GM12878 (cell line): ENCODE measurements at regions not wholly inside any gene's neighbourhood (a gene's known extent, or its start where the extent isn't known, plus 50 kb on each side); places are given as distances from the start of the nearest gene placed in this dataset.

Experiments used
- ATAC-seq: fragments of 200-7000 bp; cut with Tn5 transposase; 3 replicates; pipeline ENCODE4 v1.9.1; 2020; ENCODE audit warnings: mild to moderate bottlenecking, moderate library complexity
- BruUV-seq: library from RNA; stranded (reverse); fragments of 400-500 nt; replicated peaks from 2 replicates; lab custom pipeline; 2021; lab: Mats Ljungman, UMichigan
- CTCF ChIA-PET: fragments of 300-600 bp; sonication (Branson Sonifier 250); formaldehyde crosslinking; extraction: SDS; loops from one replicate; lab custom pipeline; 2021; ENCODE audit warnings: inconsistent platforms; lab: Yijun Ruan, JAX
- POLR2A ChIA-PET: fragments of 350-600 bp; formaldehyde crosslinking; extraction: SDS; loops from one replicate; lab custom pipeline; 2021; ENCODE audit warnings: inconsistent platforms; lab: Charles Lee
- RAD21 ChIA-PET: fragments of 300-600 bp; sonication (Branson Sonifier 250); formaldehyde crosslinking; loops from one replicate; lab custom pipeline; 2023; ENCODE audit warnings: antibody characterized with exemption; ENCODE audit not compliant: unreplicated experiment; lab: Charles Lee
- SMC1A ChIA-PET: fragments of 300-600 bp; sonication (Branson Sonifier 250); formaldehyde crosslinking; loops from one replicate; lab custom pipeline; 2023; ENCODE audit not compliant: unreplicated experiment, uncharacterized antibody; lab: Charles Lee
- DNase-seq: peaks from one replicate; pipeline ENCODE4 v3.0.0-alpha.2; 2011; ENCODE audit warnings: low read depth, low spot score
- FAIRE-seq: peaks from 3 replicates; lab custom pipeline; 2011; peaks lifted over from hg19 to GRCh38; lab: Jason Lieb, UNC
- H2AFZ ChIP-seq: 2 replicates; pipeline ENCODE4 v1.6.0; 2011; ENCODE audit warnings: low read depth, low read length, control low read depth; ENCODE audit not compliant: control insufficient read depth
- H3K27ac ChIP-seq: 2 replicates; pipeline ENCODE4 v1.5.1; 2011; ENCODE audit warnings: control low read depth; ENCODE audit not compliant: control insufficient read depth, insufficient read depth
- H3K27me3 ChIP-seq, 2 experiments: replicated peaks in 1 of 2; 2 replicates each; pipeline versions ENCODE4 v1.6.0 to v1.6.1; 2011; ENCODE audit warnings: low read length in 1 of 2; ENCODE audit not compliant: control insufficient read depth in 2 of 2, insufficient read depth in 2 of 2
- H3K36me3 ChIP-seq, 2 experiments: 2 replicates each; pipeline ENCODE4 v1.5.1; 2011; ENCODE audit warnings: low read length in 1 of 2; ENCODE audit not compliant: control insufficient read depth in 2 of 2, insufficient read depth in 2 of 2
- H3K4me1 ChIP-seq: 2 replicates; pipeline ENCODE4 v1.6.1; 2011; ENCODE audit warnings: mild to moderate bottlenecking, low read length, moderate library complexity, mixed read lengths; ENCODE audit not compliant: control insufficient read depth, insufficient read depth
- H3K4me2 ChIP-seq: 2 replicates; pipeline ENCODE4 v1.6.0; 2011; ENCODE audit warnings: control low read depth; ENCODE audit not compliant: control insufficient read depth, insufficient read depth
- H3K4me3 ChIP-seq: fragments of 200-600 bp; sonication (generic); 2 replicates; pipeline ENCODE4 v1.5.1; 2016
- H3K79me2 ChIP-seq: 2 replicates; pipeline ENCODE4 v1.6.0; 2011; ENCODE audit warnings: low read length; ENCODE audit not compliant: control insufficient read depth, insufficient read depth
- H3K9ac ChIP-seq: 2 replicates; pipeline ENCODE4 v1.8.0; 2011; ENCODE audit warnings: low read length, control low read depth, mixed read lengths; ENCODE audit not compliant: control insufficient read depth, insufficient read depth
- H3K9me3 ChIP-seq: replicated peaks from 3 replicates; pipeline ENCODE4 v1.5.1; 2011; ENCODE audit warnings: mild to moderate bottlenecking, low read length; ENCODE audit not compliant: control insufficient read depth, insufficient read depth
- H4K20me1 ChIP-seq: 2 replicates; pipeline ENCODE4 v1.6.0; 2011; ENCODE audit not compliant: control insufficient read depth, insufficient read depth
- EP300 ChIP-seq, 2 experiments: fragments of 150-350 bp in 1 of 2; IDR thresholded peaks; 2 replicates each; pipeline ENCODE4 v1.6.1; 2011 to 2012; ENCODE audit warnings: low read depth in 2 of 2, low read length in 2 of 2, borderline replicate concordance in 1 of 2, improper control_type of control experiment in 1 of 2, inconsistent platforms in 1 of 2; ENCODE audit not compliant: control insufficient read depth in 1 of 2
- GABPA ChIP-seq: IDR thresholded peaks from 2 replicates; pipeline ENCODE4 v1.6.1; 2014; ENCODE audit warnings: antibody characterized with exemption, low read depth, mild to moderate bottlenecking, inconsistent platforms
- HSF1 ChIP-seq: fragments of 150-350 bp; IDR thresholded peaks from 2 replicates; pipeline ENCODE4 v1.6.1; 2014; ENCODE audit warnings: mild to moderate bottlenecking, low read depth, low read length
- POLR2A ChIP-seq: IDR thresholded peaks from 2 replicates; pipeline ENCODE4 v1.6.1; 2011; ENCODE audit warnings: low read depth, mild to moderate bottlenecking, low read length
- POLR2AphosphoS2 ChIP-seq: IDR thresholded peaks from 2 replicates; pipeline ENCODE4 v1.6.1; 2011; ENCODE audit warnings: low read depth, mild to moderate bottlenecking, low read length, improper control_type of control experiment, moderate library complexity
- SPI1 ChIP-seq: IDR thresholded peaks from 2 replicates; pipeline ENCODE4 v1.6.1; 2011; ENCODE audit warnings: low read depth, mild to moderate bottlenecking, low read length, moderate library complexity, borderline replicate concordance; ENCODE audit not compliant: insufficient read depth
- TCF12 ChIP-seq: IDR thresholded peaks from 2 replicates; pipeline ENCODE4 v1.6.1; 2011; ENCODE audit warnings: low read depth, mild to moderate bottlenecking, low read length
- ZNF384 ChIP-seq: IDR thresholded peaks from 2 replicates; pipeline ENCODE4 v1.6.1; 2012; ENCODE audit warnings: low read depth, mild to moderate bottlenecking, low read length, improper control_type of control experiment, borderline replicate concordance
- ZNF687 ChIP-seq: fragments of 450-650 bp; IDR thresholded peaks from 2 replicates; pipeline ENCODE4 v1.6.1; 2017; ENCODE audit warnings: mild to moderate bottlenecking, moderate library complexity
- whole genome bisulfite sequencing: methylation state at CpG from one replicate; pipeline ENCODE4 v1.1.6; 2016; ENCODE audit warnings: low lambda C conversion rate; ENCODE audit not compliant: insufficient replicate concordance, insufficient coverage; ENCODE audit errors: missing lambda C conversion rate; 5-methylcytosine and 5-hydroxymethylcytosine counted together
- in situ Hi-C: fragments of 300-500 bp; cut with MboI; formaldehyde crosslinking; loops from 9 replicates; pipeline ENCODE4 v1.14.3; 2018; ENCODE audit warnings: mixed read lengths
- intact Hi-C: fragments of 100-400 bp; cut with micrococcal nuclease; formaldehyde crosslinking; loops from one replicate; pipeline ENCODE4 v1.14.2; 2022; ENCODE audit not compliant: unreplicated experiment

- TF ChIP-seq HSF1 (no peak), ZNF687 (no peak)
Measured at GRCh38 chr14:50007123-50007903, 109.1 kb downstream of the VCPKMT start (continued).

- Histone ChIP-seq H3K4me2 (no peak overlapping the region), H3K9me3 (no peaks in the 10 kb centered on the region)
- TF ChIP-seq GABPA (no peak), EP300 (IDR thresholded peaks at IDR 0.05; ENCODE audit: borderline replicate concordance in 1 of 2, control insufficient read depth in 1 of 2, low read depth in 2 of 2, low read length in 2 of 2) (no peak), TCF12 (no peak), ZNF384 (peak; percentile 50; the same call in 1 of the 2 replicates), SPI1 (peak; percentile 14; the same call in 1 of the 2 replicates), POLR2A (no peak), POLR2AphosphoS2 (no peak)
- TF ChIP-seq, all 136 proteins: peak for 2
- Histone ChIP-seq H3K27me3 (no peaks in the 10 kb centered on the region), H3K27ac (no peak overlapping the region), H4K20me1 (no peaks in the 10 kb centered on the region), H3K9ac (no peak overlapping the region), H2AFZ (no peak overlapping the region), H3K4me3 (no peak overlapping the region), H3K4me1 (peaks cover 14% of the 10 kb centered on the region), H3K36me3 (no peaks in the 10 kb centered on the region), H3K79me2 (no peaks in the 10 kb centered on the region)
- no TSS peak for BruUV-seq
- ChIA-PET SMC1A (interaction anchor here (1.3 kb wide), 1 partner anchor 95 kb away, joined by 3 read pairs; no protein-coding TSS in a partner anchor), POLR2A (interaction anchor here (0.6 to 1.8 kb wide), 6 partner anchors 11 to 157 kb away, joined by 3 to 10 read pairs (median 5); no protein-coding TSS in a partner anchor), RAD21 (interaction anchor here (1.5 kb wide), 1 partner anchor 37 kb away, joined by 4 read pairs; no protein-coding TSS in a partner anchor), CTCF (interaction anchor here (1.0 to 2.4 kb wide), 2 partner anchors 30 to 129 kb away, joined by 4 to 12 read pairs; no protein-coding TSS in a partner anchor)
- no peak for FAIRE-seq
- DNase-seq, result no peak
- in situ Hi-C loops (no loop called here), intact Hi-C loops (no loop called here)
- ATAC-seq, result peak; percentile 60
- WGBS, result no CpG with 5 or more reads among the region's 2 CpGs
Measured at GRCh38 chr14:50008562-50008961, 107.8 kb downstream of the VCPKMT start.
